Retinal pigment epithelial cell (primary cell): ENCODE measurements at regions not wholly inside any gene's neighbourhood (a gene's known extent, or its start where the extent isn't known, plus 50 kb on each side); places are given as distances from the start of the nearest gene placed in this dataset.
"Not testable (repeated sequence)": the region's sequence is repeated elsewhere in the genome, so short reads cannot be mapped to it uniquely, and the experiment has no call there.

ENCODE experiments used
- DNase-seq: peaks from one replicate; pipeline ENCODE4 v3.0.0-alpha.2; 2010; ENCODE audit warnings: low read depth
- H3K4me3 ChIP-seq: 2 replicates; pipeline ENCODE4 v1.5.1; 2011; ENCODE audit warnings: mild to moderate bottlenecking, low read length, control low read depth, moderate library complexity
- TF ChIP-seq, protein P1 (sequence below): conservative IDR thresholded peaks from 2 replicates; pipeline ENCODE4 v1.5.1; 2011; ENCODE audit warnings: low read depth, low read length, control low read depth, inconsistent platforms

DNA sequence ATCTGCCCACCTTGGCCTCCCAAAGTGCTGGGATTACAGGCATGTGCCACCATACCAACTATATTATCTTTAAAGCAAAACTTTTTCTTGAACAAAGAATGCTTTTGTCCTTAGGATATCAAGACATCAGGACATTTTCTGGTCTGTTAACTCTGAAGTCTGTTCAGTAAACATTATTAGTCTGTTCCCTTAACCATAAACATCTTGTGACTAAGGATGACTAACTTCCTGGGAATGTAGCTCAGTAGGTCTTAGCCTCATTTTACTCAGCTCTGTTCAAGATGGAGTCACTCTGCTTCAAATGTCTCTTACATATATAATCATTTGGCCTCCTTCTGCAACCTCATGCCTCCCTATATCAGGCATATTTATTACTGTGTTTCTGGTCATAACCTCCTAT is 122.9 kb downstream of the UBE2NL start:
- TF ChIP-seq, protein P1, sequence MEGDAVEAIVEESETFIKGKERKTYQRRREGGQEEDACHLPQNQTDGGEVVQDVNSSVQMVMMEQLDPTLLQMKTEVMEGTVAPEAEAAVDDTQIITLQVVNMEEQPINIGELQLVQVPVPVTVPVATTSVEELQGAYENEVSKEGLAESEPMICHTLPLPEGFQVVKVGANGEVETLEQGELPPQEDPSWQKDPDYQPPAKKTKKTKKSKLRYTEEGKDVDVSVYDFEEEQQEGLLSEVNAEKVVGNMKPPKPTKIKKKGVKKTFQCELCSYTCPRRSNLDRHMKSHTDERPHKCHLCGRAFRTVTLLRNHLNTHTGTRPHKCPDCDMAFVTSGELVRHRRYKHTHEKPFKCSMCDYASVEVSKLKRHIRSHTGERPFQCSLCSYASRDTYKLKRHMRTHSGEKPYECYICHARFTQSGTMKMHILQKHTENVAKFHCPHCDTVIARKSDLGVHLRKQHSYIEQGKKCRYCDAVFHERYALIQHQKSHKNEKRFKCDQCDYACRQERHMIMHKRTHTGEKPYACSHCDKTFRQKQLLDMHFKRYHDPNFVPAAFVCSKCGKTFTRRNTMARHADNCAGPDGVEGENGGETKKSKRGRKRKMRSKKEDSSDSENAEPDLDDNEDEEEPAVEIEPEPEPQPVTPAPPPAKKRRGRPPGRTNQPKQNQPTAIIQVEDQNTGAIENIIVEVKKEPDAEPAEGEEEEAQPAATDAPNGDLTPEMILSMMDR = no peak
- H3K4me3 ChIP-seq = no peak overlapping the region
- peak; percentile 55 for DNase-seq

DNA sequence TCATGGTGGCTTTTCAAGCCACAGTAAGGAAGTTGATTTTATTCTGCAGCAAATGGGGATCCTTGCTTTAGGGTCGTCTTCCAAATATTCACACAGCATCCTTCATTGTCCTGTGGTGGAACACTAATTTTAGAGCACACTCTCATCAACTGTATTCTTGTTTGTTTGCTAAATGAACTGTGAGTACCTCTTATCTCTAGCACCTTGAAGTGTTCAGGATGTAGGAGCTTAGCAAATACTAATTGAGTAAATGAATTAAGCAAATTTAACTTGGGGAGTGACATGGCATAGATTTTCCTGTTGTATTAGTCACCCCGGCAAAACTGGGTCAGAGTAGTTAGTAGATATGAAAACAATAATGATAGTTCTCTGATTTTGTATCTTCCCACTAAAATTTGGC is 156.9 kb downstream of the UBE2NL start:
- no peak for DNase-seq
- TF ChIP-seq, protein P1 = no peak
- no peak overlapping the region for H3K4me3 ChIP-seq

DNA sequence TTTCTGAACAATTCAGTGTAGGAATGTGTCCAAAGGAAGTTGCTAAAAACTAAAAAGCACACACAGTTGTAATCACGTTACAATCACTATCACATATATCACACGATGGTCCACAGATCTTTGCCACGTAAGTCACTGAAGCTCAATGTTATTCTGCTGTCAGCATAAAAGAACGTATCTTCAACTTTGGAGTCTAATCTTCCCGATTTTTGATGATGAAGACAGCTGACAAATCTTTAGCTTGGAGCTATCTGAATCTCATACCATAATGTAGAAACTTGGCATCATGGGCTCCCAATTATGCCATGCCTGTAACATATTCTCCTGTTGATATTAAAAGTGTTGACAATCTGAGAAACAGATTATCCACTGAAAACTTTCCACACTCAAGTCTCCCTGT is 158.4 kb downstream of the UBE2NL start:
- H3K4me3 ChIP-seq = no peak overlapping the region
- no peak for DNase-seq
- TF ChIP-seq, protein P1 = no peak

DNA sequence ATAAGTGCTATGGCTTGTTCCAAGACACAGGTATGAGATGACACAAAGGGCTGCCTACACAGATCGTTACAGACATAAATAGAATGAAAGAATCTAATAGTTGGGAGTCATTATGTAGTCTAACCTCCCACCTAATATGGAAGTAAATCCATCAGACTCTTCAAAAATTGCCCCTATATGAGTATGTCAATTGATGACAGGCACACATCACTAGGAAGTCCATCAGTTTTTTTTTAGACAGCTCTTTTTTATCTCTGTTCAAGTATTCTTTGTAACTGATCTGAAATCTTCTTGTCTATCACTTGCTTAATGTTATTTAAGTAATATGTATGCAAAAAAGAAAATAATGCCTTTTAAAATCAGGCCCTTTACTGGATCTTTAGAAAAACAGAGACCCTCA is 191.6 kb downstream of the UBE2NL start:
- no peak for DNase-seq
- no peak overlapping the region for H3K4me3 ChIP-seq
- TF ChIP-seq, protein P1 = no peak

DNA sequence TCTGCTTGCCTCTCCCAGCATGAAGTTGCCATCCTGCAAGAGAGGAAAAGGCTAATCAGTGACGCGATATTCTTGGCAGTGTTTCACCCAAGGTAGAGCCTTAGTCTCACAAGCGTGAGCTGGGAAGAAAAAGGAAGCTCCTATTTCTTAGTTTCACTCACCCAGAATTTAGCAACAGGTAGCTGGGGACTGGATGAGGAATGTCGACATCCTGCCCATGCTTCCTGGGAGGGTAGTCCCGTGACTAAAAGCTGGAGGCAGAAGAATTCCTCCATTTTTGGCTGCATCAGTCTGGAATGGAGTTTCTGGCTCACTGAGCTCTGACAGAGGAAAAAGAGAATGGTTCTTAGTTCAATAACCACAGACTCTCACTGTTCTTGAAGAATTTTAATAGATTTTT is 198.4 kb downstream of the UBE2NL start:
- DNase-seq, H3K4me3 ChIP-seq: not testable (repeated sequence)

DNA sequence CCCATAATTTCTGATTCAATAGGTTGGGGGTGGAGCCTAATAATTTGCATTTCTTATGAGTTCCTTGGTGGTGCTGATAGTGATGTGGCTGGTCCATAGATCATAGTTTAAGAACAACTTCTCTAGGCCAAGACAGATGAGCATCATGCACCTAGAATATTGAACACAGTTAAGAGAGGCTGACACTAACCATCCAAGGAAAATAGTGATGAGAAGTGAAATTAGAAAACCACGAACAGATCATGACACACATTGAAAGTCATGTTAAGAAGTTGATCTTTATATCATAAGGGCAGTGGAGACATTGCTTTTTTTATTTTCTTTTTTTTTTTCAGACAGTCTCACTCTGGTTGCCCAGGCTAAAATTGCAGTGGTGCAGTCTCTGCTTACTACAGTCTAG is 205.8 kb downstream of the UBE2NL start:
- H3K4me3 ChIP-seq, DNase-seq: not testable (repeated sequence)

DNA sequence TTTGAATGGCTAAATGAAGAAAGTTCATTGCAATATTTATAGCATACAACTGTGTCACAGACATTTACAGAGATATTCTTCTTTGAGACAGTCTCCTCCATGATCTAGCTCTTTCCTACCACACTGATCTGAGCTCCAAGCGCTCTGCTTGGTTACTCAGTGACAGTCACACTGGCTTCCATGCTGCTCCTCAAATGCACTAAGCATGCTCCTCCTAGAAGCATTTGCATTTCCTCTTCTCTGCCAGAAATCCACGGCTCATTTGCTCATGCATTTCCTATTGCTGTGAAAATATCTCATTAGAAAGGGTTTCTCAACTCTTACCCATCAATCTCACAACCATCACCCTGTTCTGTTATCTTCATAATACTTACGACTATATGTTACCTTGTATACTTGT is 208.2 kb downstream of the UBE2NL start:
- not testable (repeated sequence) for H3K4me3 ChIP-seq, DNase-seq

DNA sequence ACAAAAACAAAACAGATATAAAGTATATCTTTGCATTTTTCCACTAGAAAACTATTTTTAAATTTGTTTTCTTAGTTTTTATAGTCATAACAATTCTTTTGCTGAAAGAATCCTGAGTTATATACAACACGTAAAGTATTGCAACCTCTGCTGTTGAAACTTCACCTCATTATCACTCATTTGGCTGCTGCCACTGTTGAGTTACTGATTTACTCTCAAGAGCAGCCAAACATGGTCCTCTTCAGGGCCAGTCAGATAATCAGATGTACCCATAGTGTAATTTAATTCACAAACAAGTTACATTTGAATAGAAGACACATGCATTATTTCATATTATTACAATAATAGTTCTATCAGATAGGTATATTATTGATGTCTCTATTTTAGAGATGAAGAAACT is 235.6 kb downstream of the UBE2NL start:
- DNase-seq, H3K4me3 ChIP-seq: not testable (repeated sequence)

DNA sequence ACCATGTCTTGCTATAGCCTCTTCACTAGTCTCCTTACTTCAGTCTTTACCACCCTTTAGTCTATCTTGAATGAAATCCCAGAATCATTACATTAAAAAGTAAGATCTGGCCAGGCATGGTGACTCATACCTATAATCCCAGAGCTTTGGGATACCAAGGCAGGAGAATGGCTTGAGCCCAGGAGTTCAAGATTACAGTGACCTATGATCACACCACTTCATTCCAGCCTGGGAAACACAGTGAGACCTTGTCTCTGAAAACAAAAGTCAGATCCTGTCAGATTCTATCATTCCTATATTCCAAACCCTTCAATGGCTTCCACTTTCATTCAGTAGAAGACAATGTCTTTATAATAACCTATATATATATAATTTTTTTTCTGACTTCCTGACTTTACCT is 237.7 kb downstream of the UBE2NL start:
- not testable (repeated sequence) for H3K4me3 ChIP-seq, DNase-seq

DNA sequence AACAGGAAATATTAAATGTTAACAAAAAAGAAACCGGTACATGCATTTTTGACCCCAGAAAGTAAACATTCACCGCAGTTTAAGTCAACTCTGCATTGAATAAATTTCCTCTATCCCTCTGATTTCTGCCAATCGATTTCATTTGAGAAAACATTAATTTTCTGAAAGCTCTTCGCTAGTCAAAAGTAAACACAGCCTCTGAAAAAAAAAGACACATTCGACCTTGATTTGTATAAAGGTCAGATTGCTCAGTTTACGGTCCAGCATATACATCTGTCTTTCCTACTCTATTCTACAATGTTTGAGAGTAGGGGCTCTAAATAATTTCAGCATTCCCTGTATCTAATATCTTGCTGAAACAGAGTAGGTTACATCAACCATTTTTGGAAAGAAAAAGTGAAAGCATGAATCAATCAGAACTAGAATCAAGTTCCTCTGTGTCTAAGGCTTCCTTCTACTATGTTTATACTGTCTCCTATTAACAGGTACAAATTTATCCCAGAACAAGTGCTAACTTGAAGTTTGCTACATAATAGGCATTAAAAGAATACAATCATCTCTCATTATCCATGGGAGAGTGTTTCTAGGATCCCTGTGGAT is 243.8 kb downstream of the UBE2NL start:
- not testable (repeated sequence) for H3K4me3 ChIP-seq, DNase-seq

DNA sequence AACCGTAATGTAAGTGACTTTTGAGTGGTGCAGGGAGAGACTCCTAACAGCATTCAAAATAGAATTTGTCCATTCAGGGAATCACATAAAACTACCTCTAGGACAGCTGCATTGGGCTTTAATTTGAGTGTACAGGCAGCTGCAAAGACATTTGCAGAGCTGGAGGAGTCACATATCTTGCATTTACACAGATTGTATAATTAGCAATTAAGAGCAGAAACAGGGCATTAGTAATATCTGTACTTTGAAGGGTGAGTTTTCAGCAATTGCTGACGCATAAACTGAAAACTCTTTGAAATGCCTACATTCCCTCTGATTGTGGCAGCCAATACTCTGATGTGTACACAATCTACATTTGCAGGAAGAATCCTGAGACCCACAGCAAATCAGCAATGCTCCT is 245.6 kb downstream of the UBE2NL start:
- not testable (repeated sequence) for H3K4me3 ChIP-seq, DNase-seq

DNA sequence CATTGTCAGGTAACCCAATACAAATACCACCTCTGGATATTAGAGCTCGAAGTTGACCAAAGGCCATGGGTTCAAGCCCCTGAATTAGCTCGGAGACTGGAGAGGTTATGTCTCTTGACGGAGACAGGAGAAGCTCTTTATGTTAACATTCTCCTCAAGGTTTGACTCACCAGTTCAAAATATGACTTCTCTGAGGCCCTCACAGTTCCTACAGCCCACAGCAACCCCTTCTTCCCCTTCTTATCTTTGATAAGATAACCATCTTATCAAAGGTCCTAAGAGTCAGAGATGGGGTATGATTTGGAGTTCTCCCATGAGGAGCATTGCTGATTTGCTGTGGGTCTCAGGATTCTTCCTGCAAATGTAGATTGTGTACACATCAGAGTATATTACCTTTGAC is 246.6 kb downstream of the UBE2NL start:
- not testable (repeated sequence) for H3K4me3 ChIP-seq, DNase-seq

DNA sequence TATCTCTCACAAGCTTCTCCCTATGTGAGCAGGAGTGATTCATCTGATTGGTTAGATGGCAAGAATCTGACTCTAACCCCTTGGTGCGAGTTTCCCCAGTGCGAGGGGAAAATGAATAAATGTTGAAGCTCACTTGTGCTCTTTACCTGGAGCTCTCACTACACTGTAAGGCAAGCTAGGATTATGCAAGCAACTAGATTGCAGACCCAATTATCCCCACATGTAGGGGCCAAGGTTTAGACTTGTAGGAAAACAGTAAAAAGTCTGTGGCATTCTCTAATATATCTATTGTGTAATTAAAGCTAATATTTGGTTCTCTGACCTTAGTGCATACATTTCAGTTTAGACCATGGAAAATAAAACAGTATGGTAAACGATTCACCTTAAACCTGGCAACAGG is 247.2 kb downstream of the UBE2NL start:
- not testable (repeated sequence) for DNase-seq, H3K4me3 ChIP-seq

DNA sequence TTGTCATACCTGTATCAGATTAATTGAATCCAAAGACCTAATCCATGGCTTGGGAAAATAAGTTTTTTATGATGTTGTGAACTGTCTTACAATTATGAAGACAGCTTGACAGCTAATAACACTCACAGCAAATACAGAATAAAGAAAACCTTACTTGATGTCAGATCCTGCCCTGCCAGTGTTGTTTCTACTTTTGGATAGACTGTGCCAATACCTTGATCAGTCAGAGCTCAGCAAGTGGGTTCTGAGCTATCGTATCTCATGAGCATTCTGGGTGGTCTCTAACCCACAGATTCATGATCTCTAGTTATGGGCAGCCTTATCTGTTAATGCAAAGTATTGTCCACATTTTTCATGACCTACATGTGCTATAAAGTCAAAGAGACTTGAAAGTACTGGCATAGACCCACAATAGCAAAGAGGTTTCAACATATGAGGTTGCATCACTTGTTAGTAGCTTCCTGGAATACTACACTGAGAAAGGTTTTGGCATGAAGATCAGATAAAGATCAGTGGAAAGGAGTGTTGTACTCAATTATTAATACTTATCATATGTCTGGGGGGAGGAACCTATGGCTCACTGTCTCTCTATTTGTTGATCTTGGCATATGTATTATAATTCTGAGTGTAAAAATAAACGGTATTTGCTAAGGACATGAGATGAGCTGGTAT is 250.7 kb downstream of the UBE2NL start:
- H3K4me3 ChIP-seq, DNase-seq: not testable (repeated sequence)

DNA sequence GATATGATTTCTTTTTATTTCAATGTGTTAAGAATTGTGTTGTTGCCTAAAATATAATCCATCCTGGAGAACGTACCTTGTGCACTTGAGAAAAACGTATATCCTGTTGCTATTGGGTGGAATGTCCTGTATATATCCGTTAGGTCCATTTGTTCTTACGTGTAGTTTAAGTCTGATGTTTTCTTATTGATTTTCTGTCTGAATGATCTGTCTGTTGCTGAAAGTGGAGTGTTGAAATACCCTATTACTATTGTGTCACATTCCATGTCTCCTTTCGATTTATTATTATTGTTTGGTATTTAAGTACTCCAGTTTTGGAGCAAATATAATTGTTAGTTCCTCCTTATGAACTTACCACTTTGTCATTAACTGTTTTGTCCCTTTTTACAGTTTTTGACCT is 270.6 kb downstream of the UBE2NL start:
- not testable (repeated sequence) for H3K4me3 ChIP-seq, DNase-seq
